Activated naive CD8-positive, alpha-beta T cell treated with anti-CD3 and anti-CD28 coated beads for 36 hours (primary cell): ENCODE measurements at regions not wholly inside any gene's neighbourhood (a gene's known extent, or its start where the extent isn't known, plus 50 kb on each side); places are given as distances from the start of the nearest gene placed in this dataset.

ENCODE experiments used
- DNase-seq: peaks from one replicate; pipeline ENCODE4 v3.0.0; 2021
- H3K27ac Mint-ChIP-seq: one replicate; pipeline ENCODE4 v1.8.0; 2022; ENCODE audit warnings: mild to moderate bottlenecking, moderate library complexity, mixed read lengths
- H3K27me3 Mint-ChIP-seq: one replicate; pipeline ENCODE4 v1.8.0; 2022; ENCODE audit warnings: mild to moderate bottlenecking, mixed read lengths
- H3K36me3 Mint-ChIP-seq: one replicate; pipeline ENCODE4 v1.8.0; 2021; ENCODE audit warnings: mild to moderate bottlenecking, mixed read lengths
- H3K4me1 Mint-ChIP-seq: one replicate; pipeline ENCODE4 v1.8.0; 2021; ENCODE audit warnings: mixed read lengths
- H3K4me3 Mint-ChIP-seq: one replicate; pipeline ENCODE4 v1.8.0; 2022; ENCODE audit warnings: mild to moderate bottlenecking, moderate library complexity, mixed read lengths
- H3K9me3 Mint-ChIP-seq: one replicate; pipeline ENCODE4 v1.8.0; 2022; ENCODE audit warnings: mixed read lengths

GRCh38 chr5:56471707-56472106 lies 238.6 kb upstream of the ANKRD55 start:
- Mint-ChIP-seq H3K27me3 (no peaks in the 10 kb centered on the region), H3K27ac (no peak overlapping the region)

GRCh38 chr5:56470007-56470406 lies 236.9 kb upstream of the ANKRD55 start:
- H3K9me3 Mint-ChIP-seq = no peaks in the 10 kb centered on the region
- no peak overlapping the region for H3K27ac Mint-ChIP-seq
- DNase-seq = no peak
- no peak overlapping the region for H3K4me3 Mint-ChIP-seq
- H3K4me1 Mint-ChIP-seq = no peaks in the 10 kb centered on the region
- no peaks in the 10 kb centered on the region for H3K27me3 Mint-ChIP-seq
- no peaks in the 10 kb centered on the region for H3K36me3 Mint-ChIP-seq

More at GRCh38 chr5:56471707-56472106, 238.6 kb upstream of the ANKRD55 start:
- no peak for DNase-seq
- Mint-ChIP-seq H3K4me3 (no peak overlapping the region), H3K4me1 (no peaks in the 10 kb centered on the region), H3K9me3 (no peaks in the 10 kb centered on the region), H3K36me3 (no peaks in the 10 kb centered on the region)

GRCh38 chr5:56468277-56468676 lies 235.1 kb upstream of the ANKRD55 start:
- no peaks in the 10 kb centered on the region for H3K4me1 Mint-ChIP-seq
- H3K27me3 Mint-ChIP-seq = no peaks in the 10 kb centered on the region
- no peak overlapping the region for H3K27ac Mint-ChIP-seq
- no peak overlapping the region for H3K4me3 Mint-ChIP-seq
- no peaks in the 10 kb centered on the region for H3K9me3 Mint-ChIP-seq
- no peaks in the 10 kb centered on the region for H3K36me3 Mint-ChIP-seq
- no peak for DNase-seq

GRCh38 chr5:56467176-56467717 lies 234.1 kb upstream of the ANKRD55 start:
- DNase-seq = no peak
- Mint-ChIP-seq H3K9me3 (no peaks in the 10 kb centered on the region), H3K4me3 (no peak overlapping the region), H3K27me3 (no peaks in the 10 kb centered on the region), H3K4me1 (no peaks in the 10 kb centered on the region), H3K36me3 (no peaks in the 10 kb centered on the region), H3K27ac (no peak overlapping the region)

GRCh38 chr5:56466136-56466816 lies 233.1 kb upstream of the ANKRD55 start:
- H3K36me3 Mint-ChIP-seq = no peaks in the 10 kb centered on the region
- H3K4me3 Mint-ChIP-seq = no peak overlapping the region
- no peaks in the 10 kb centered on the region for H3K9me3 Mint-ChIP-seq
- H3K27ac Mint-ChIP-seq = no peak overlapping the region
- no peaks in the 10 kb centered on the region for H3K27me3 Mint-ChIP-seq
- H3K4me1 Mint-ChIP-seq = no peaks in the 10 kb centered on the region
- no peak for DNase-seq

- H3K4me1 Mint-ChIP-seq = no peaks in the 10 kb centered on the region
- no peak overlapping the region for H3K4me3 Mint-ChIP-seq
- no peak for DNase-seq
- no peaks in the 10 kb centered on the region for H3K36me3 Mint-ChIP-seq
- H3K27me3 Mint-ChIP-seq = no peaks in the 10 kb centered on the region
- H3K9me3 Mint-ChIP-seq = no peaks in the 10 kb centered on the region
- H3K27ac Mint-ChIP-seq = no peak overlapping the region
These were observed 232.6 kb upstream of the ANKRD55 start for GRCh38 chr5:56465769-56466135.

GRCh38 chr5:56464935-56465768 lies 232.0 kb upstream of the ANKRD55 start:
- no peak overlapping the region for H3K4me3 Mint-ChIP-seq
- no peaks in the 10 kb centered on the region for H3K36me3 Mint-ChIP-seq
- no peaks in the 10 kb centered on the region for H3K9me3 Mint-ChIP-seq

GRCh38 chr5:56463944-56464571 lies 230.9 kb upstream of the ANKRD55 start:
- no peak overlapping the region for H3K4me3 Mint-ChIP-seq
- no peaks in the 10 kb centered on the region for H3K4me1 Mint-ChIP-seq
- H3K36me3 Mint-ChIP-seq = no peaks in the 10 kb centered on the region
- no peaks in the 10 kb centered on the region for H3K27me3 Mint-ChIP-seq
- H3K9me3 Mint-ChIP-seq = no peaks in the 10 kb centered on the region
- H3K27ac Mint-ChIP-seq = no peak overlapping the region
- DNase-seq = no peak

More at GRCh38 chr5:56464935-56465768, 232.0 kb upstream of the ANKRD55 start:
- no peak for DNase-seq
- H3K27me3 Mint-ChIP-seq = no peaks in the 10 kb centered on the region
- no peaks in the 10 kb centered on the region for H3K4me1 Mint-ChIP-seq
- H3K27ac Mint-ChIP-seq = no peak overlapping the region

GRCh38 chr5:56461584-56461983 lies 228.5 kb upstream of the ANKRD55 start:
- Mint-ChIP-seq H3K4me1 (no peaks in the 10 kb centered on the region), H3K36me3 (no peaks in the 10 kb centered on the region), H3K27me3 (no peaks in the 10 kb centered on the region), H3K9me3 (no peaks in the 10 kb centered on the region), H3K27ac (no peak overlapping the region), H3K4me3 (no peak overlapping the region)
- no peak for DNase-seq

- H3K27ac Mint-ChIP-seq = no peak overlapping the region
- DNase-seq = no peak
- no peaks in the 10 kb centered on the region for H3K36me3 Mint-ChIP-seq
- H3K9me3 Mint-ChIP-seq = no peaks in the 10 kb centered on the region
- no peaks in the 10 kb centered on the region for H3K27me3 Mint-ChIP-seq
- H3K4me3 Mint-ChIP-seq = no peak overlapping the region
- H3K4me1 Mint-ChIP-seq = no peaks in the 10 kb centered on the region
These were observed 227.6 kb upstream of the ANKRD55 start for GRCh38 chr5:56460681-56461191.

- DNase-seq = no peak
- Mint-ChIP-seq H3K36me3 (no peaks in the 10 kb centered on the region), H3K4me3 (no peak overlapping the region), H3K27ac (no peak overlapping the region), H3K27me3 (no peaks in the 10 kb centered on the region), H3K4me1 (no peaks in the 10 kb centered on the region), H3K9me3 (no peaks in the 10 kb centered on the region)
These were observed 227.0 kb upstream of the ANKRD55 start for GRCh38 chr5:56460195-56460546.

- Mint-ChIP-seq H3K4me3 (no peak overlapping the region), H3K27ac (no peak overlapping the region), H3K9me3 (no peaks in the 10 kb centered on the region), H3K36me3 (no peaks in the 10 kb centered on the region), H3K4me1 (no peaks in the 10 kb centered on the region), H3K27me3 (no peaks in the 10 kb centered on the region)
- DNase-seq = no peak
These were observed 226.5 kb upstream of the ANKRD55 start for GRCh38 chr5:56459394-56460194.

- DNase-seq = no peak
- no peaks in the 10 kb centered on the region for H3K9me3 Mint-ChIP-seq
- H3K36me3 Mint-ChIP-seq = no peaks in the 10 kb centered on the region
- no peak overlapping the region for H3K4me3 Mint-ChIP-seq
- H3K27ac Mint-ChIP-seq = no peak overlapping the region
- no peaks in the 10 kb centered on the region for H3K27me3 Mint-ChIP-seq
- H3K4me1 Mint-ChIP-seq = no peaks in the 10 kb centered on the region
These were observed 225.0 kb upstream of the ANKRD55 start for GRCh38 chr5:56457887-56458812.

- Mint-ChIP-seq H3K27ac (no peak overlapping the region), H3K4me1 (no peaks in the 10 kb centered on the region), H3K9me3 (no peaks in the 10 kb centered on the region), H3K36me3 (no peaks in the 10 kb centered on the region), H3K27me3 (no peaks in the 10 kb centered on the region), H3K4me3 (no peak overlapping the region)
- DNase-seq = no peak
These were observed 222.9 kb upstream of the ANKRD55 start for GRCh38 chr5:56456002-56456401.
